Neural cell (in vitro differentiated cells): ENCODE measurements at regions not wholly inside any gene's neighbourhood (a gene's known extent, or its start where the extent isn't known, plus 50 kb on each side); places are given as distances from the start of the nearest gene placed in this dataset.

Experiments used
- CTCF ChIP-seq: fragments of 450-650 bp; IDR thresholded peaks from 2 replicates; pipeline ENCODE4 v1.5.1; 2014; ENCODE audit warnings: antibody characterized with exemption, mild to moderate bottlenecking, moderate library complexity; ENCODE audit not compliant: poor library complexity, severe bottlenecking
- EP300 ChIP-seq: fragments of 450-650 bp; conservative IDR thresholded peaks from 2 replicates; pipeline ENCODE4 v1.6.1; 2014; ENCODE audit warnings: antibody characterized with exemption, mild to moderate bottlenecking, moderate library complexity; ENCODE audit not compliant: poor library complexity, severe bottlenecking
- EZH2 ChIP-seq: fragments of 200-600, 300-800 bp; shearing (Covaris generic), sonication (generic); IDR thresholded peaks from 2 replicates; pipeline ENCODE4 v1.6.1; 2014; ENCODE audit warnings: antibody characterized with exemption, low read length, borderline replicate concordance, mild to moderate bottlenecking; ENCODE audit not compliant: insufficient read depth, poor library complexity, severe bottlenecking
- POLR2AphosphoS5 ChIP-seq: IDR thresholded peaks from 2 replicates; pipeline ENCODE4 v1.6.1; 2012
- RAD21 ChIP-seq: fragments of 450-650 bp; conservative IDR thresholded peaks from 2 replicates; pipeline ENCODE4 v1.6.1; 2014; ENCODE audit warnings: antibody characterized with exemption, mild to moderate bottlenecking, moderate library complexity
- REST ChIP-seq: IDR thresholded peaks from 2 replicates; pipeline ENCODE4 v1.6.1; 2012; ENCODE audit warnings: borderline replicate concordance
- TAF1 ChIP-seq: IDR thresholded peaks from 2 replicates; pipeline ENCODE4 v1.6.1; 2012; ENCODE audit warnings: low read depth

GRCh38 chr6:3551716-3552511 is 95.1 kb upstream of the SLC22A23 start:
- no peak for TF ChIP-seq EZH2
- TF ChIP-seq REST, result no peak
- no peak for TF ChIP-seq CTCF
- TF ChIP-seq POLR2AphosphoS5, result no peak
- TF ChIP-seq TAF1, result no peak
- no peak for TF ChIP-seq RAD21
- no peak for TF ChIP-seq EP300
